SK-N-SH (cell line): ENCODE measurements at regions not wholly inside any gene's neighbourhood (a gene's known extent, or its start where the extent isn't known, plus 50 kb on each side); places are given as distances from the start of the nearest gene placed in this dataset.

Experiments
- CTCF ChIA-PET: fragments of 300-600, 350-600 bp; formaldehyde crosslinking; extraction: SDS; loops from one replicate; lab custom pipeline; 2021; lab: Yijun Ruan, JAX
- POLR2A ChIA-PET: fragments of 350-600 bp; sonication (Branson Sonifier 250); formaldehyde crosslinking; extraction: SDS; loops from one replicate; lab custom pipeline; 2020; ENCODE audit warnings: antibody characterized with exemption, inconsistent platforms; lab: Yijun Ruan, JAX
- DNase-seq: peaks from one replicate; pipeline ENCODE4 v3.0.0; 2012
- H2AFZ ChIP-seq: fragments of 200-600 bp; sonication (generic); 2 replicates; pipeline ENCODE4 v1.8.1; 2016; ENCODE audit warnings: antibody characterized with exemption, mild to moderate bottlenecking, low read depth
- H3F3A ChIP-seq: fragments of 200-600 bp; sonication (generic); replicated peaks from 2 replicates; pipeline ENCODE3; 2016; ENCODE audit warnings: antibody characterized with exemption, mild to moderate bottlenecking; ENCODE audit not compliant: insufficient read depth
- H3K27ac ChIP-seq, 2 experiments: fragments of 200-500 bp in 1 of 2; fragments of 200-600 bp in 1 of 2; sonication (Bioruptor generic) in 1 of 2; sonication (generic), shearing (Covaris generic) in 1 of 2; 2 replicates each; pipeline versions ENCODE4 v1.5.1 to v1.6.1; 2014 to 2016; ENCODE audit warnings: low read depth in 2 of 2, inconsistent platforms in 1 of 2, low read length in 1 of 2, mild to moderate bottlenecking in 1 of 2, mixed read lengths in 1 of 2
- H3K27me3 ChIP-seq: fragments of 200-600 bp; sonication (generic), shearing (Covaris generic); 2 replicates; pipeline ENCODE4 v1.6.1; 2016; ENCODE audit warnings: mixed run types; ENCODE audit not compliant: insufficient read depth
- H3K36me3 ChIP-seq, 2 experiments: fragments of 200-500 bp in 1 of 2; fragments of 200-600 bp in 1 of 2; sonication (Bioruptor generic) in 1 of 2; sonication (generic) in 1 of 2; replicated peaks in 1 of 2; 2 replicates each; pipeline versions ENCODE3 to v1.5.1; 2014 to 2016; ENCODE audit warnings: low read length in 1 of 2, mild to moderate bottlenecking in 1 of 2; ENCODE audit not compliant: insufficient read depth in 2 of 2, control insufficient read depth in 1 of 2
- H3K4me1 ChIP-seq, 2 experiments: fragments of 200-500 bp in 1 of 2; fragments of 200-600 bp in 1 of 2; sonication (Bioruptor generic) in 1 of 2; sonication (generic), shearing (Covaris generic) in 1 of 2; 2 replicates each; pipeline versions ENCODE4 v1.5.1 to v1.6.1; 2014 to 2016; ENCODE audit warnings: low read depth in 1 of 2, low read length in 1 of 2, mixed run types in 1 of 2; ENCODE audit not compliant: insufficient read depth in 2 of 2, control insufficient read depth in 1 of 2
- H3K4me2 ChIP-seq: fragments of 200-600 bp; sonication (generic), shearing (Covaris generic); 2 replicates; pipeline ENCODE4 v1.6.1; 2017; ENCODE audit warnings: mixed run types
- H3K4me3 ChIP-seq, 2 experiments: fragments of 200-500 bp in 1 of 2; fragments of 200-600 bp in 1 of 2; sonication (Bioruptor generic) in 1 of 2; sonication (generic), shearing (Covaris generic) in 1 of 2; 2 replicates each; pipeline versions ENCODE4 v1.5.1 to v1.8.1; 2014 to 2016; ENCODE audit warnings: low read depth in 2 of 2, inconsistent platforms in 1 of 2, low read length in 1 of 2, mild to moderate bottlenecking in 1 of 2, mixed read lengths in 1 of 2, moderate library complexity in 1 of 2
- H3K79me2 ChIP-seq: fragments of 200-600 bp; sonication (generic); 2 replicates; pipeline ENCODE4 v1.8.1; 2017; ENCODE audit warnings: mild to moderate bottlenecking; ENCODE audit not compliant: insufficient read depth
- H3K9ac ChIP-seq: fragments of 200-600 bp; sonication (generic); 2 replicates; pipeline ENCODE4 v1.6.1; 2017; ENCODE audit warnings: mixed run types
- H3K9me2 ChIP-seq: fragments of 200-600 bp; sonication (generic); 2 replicates; pipeline ENCODE4 v1.6.1; 2017; ENCODE audit warnings: mixed run types
- H3K9me3 ChIP-seq: fragments of 200-600 bp; sonication (generic); 2 replicates; pipeline ENCODE4 v1.6.1; 2017; ENCODE audit warnings: mixed run types, mild to moderate bottlenecking, moderate library complexity
- H4K20me1 ChIP-seq: fragments of 200-600 bp; sonication (generic); 2 replicates; pipeline ENCODE4 v1.6.1; 2017; ENCODE audit warnings: mild to moderate bottlenecking, mixed run types; ENCODE audit not compliant: insufficient read depth
- JUND ChIP-seq: IDR thresholded peaks from 2 replicates; pipeline ENCODE4 v1.4.0; 2012
- MEF2A ChIP-seq: IDR thresholded peaks from 2 replicates; pipeline ENCODE4 v1.4.0; 2012; ENCODE audit warnings: low read depth, borderline replicate concordance
- MXI1 ChIP-seq: IDR thresholded peaks from 2 replicates; pipeline ENCODE4 v1.6.1; 2012; ENCODE audit warnings: mild to moderate bottlenecking, low read depth, low read length, improper control_type of control experiment
- NFIC ChIP-seq: IDR thresholded peaks from 2 replicates; pipeline ENCODE4 v1.4.0; 2012; ENCODE audit warnings: borderline replicate concordance
- POLR2AphosphoS5 ChIP-seq: IDR thresholded peaks from 2 replicates; pipeline ENCODE4 v1.6.1; 2012; ENCODE audit warnings: low read depth, low read length
- RCOR1 ChIP-seq: fragments of 150-350 bp; IDR thresholded peaks from 2 replicates; pipeline ENCODE4 v1.6.1; 2017; ENCODE audit warnings: antibody characterized with exemption, low read length
- RXRA ChIP-seq: IDR thresholded peaks from 2 replicates; pipeline ENCODE4 v1.4.0; 2012; ENCODE audit warnings: low read depth, mild to moderate bottlenecking, borderline replicate concordance
- SIN3A ChIP-seq: IDR thresholded peaks from 2 replicates; pipeline ENCODE4 v1.6.1; 2012; ENCODE audit warnings: low read depth, mild to moderate bottlenecking, low read length, moderate library complexity, borderline replicate concordance
- TAF1 ChIP-seq: IDR thresholded peaks from 2 replicates; pipeline ENCODE4 v1.6.1; 2012; ENCODE audit warnings: low read depth, mild to moderate bottlenecking, low read length, moderate library complexity, borderline replicate concordance
- TCF12 ChIP-seq: IDR thresholded peaks from 2 replicates; pipeline ENCODE4 v1.4.0; 2012
- TEAD4 ChIP-seq: IDR thresholded peaks from 2 replicates; pipeline ENCODE4 v1.4.0; 2012; ENCODE audit warnings: mild to moderate bottlenecking, borderline replicate concordance; ENCODE audit not compliant: insufficient read depth
- YY1 ChIP-seq: IDR thresholded peaks from 2 replicates; pipeline ENCODE4 v1.4.0; 2012; ENCODE audit warnings: low read depth, mild to moderate bottlenecking
- ZBTB33 ChIP-seq: IDR thresholded peaks from 2 replicates; pipeline ENCODE4 v1.4.0; 2012; ENCODE audit warnings: low read depth, borderline replicate concordance
- WGBS: methylation state at CpG from one replicate; pipeline ENCODE4 v1.1.6; 2017; ENCODE audit warnings: low lambda C conversion rate; 5-methylcytosine and 5-hydroxymethylcytosine counted together
- TF ChIP-seq, protein P1 (sequence below): IDR thresholded peaks from 2 replicates; pipeline ENCODE4 v1.4.0; 2012; ENCODE audit warnings: low read depth

- no peak for TF ChIP-seq YY1
- TF ChIP-seq MXI1: no peak
- no peak for TF ChIP-seq RXRA
- TF ChIP-seq NFIC: no peak
- TF ChIP-seq TCF12: no peak
- no peak for TF ChIP-seq SIN3A
- Histone ChIP-seq H3K79me2 (no peaks in the 10 kb centered on the region), H3K9me2 (no peaks in the 10 kb centered on the region), H3K4me1 (peaks cover 0 to 4% of the 10 kb centered on the region in 2 experiments; a peak in 1 of 4 replicates), H3K27ac (no peak overlapping the region), H3K4me3 (no peak overlapping the region), H3K27me3 (no peaks in the 10 kb centered on the region), H3K4me2 (no peak overlapping the region), H3K36me3 (peaks cover 9 to 10% of the 10 kb centered on the region in 2 experiments), H2AFZ (no peak overlapping the region), H3K9ac (no peak overlapping the region), H3F3A (peaks cover 5% of the 10 kb centered on the region), H4K20me1 (no peaks in the 10 kb centered on the region), H3K9me3 (no peaks in the 10 kb centered on the region)
- WGBS: 83% methylated on average over 12 of the region's 12 CpGs
- peak; percentile 30 for DNase-seq
- POLR2A ChIA-PET: no interaction called here
- CTCF ChIA-PET: interaction anchor here (0.9 to 21.9 kb wide), 8 partner anchors 10 to 509 kb away, joined by 3 to 566 read pairs (median 7); no protein-coding TSS in a partner anchor
Observed at GRCh38 chr17:77505181-77505639, 364.4 kb downstream of the SEC14L1 start.

DNA sequence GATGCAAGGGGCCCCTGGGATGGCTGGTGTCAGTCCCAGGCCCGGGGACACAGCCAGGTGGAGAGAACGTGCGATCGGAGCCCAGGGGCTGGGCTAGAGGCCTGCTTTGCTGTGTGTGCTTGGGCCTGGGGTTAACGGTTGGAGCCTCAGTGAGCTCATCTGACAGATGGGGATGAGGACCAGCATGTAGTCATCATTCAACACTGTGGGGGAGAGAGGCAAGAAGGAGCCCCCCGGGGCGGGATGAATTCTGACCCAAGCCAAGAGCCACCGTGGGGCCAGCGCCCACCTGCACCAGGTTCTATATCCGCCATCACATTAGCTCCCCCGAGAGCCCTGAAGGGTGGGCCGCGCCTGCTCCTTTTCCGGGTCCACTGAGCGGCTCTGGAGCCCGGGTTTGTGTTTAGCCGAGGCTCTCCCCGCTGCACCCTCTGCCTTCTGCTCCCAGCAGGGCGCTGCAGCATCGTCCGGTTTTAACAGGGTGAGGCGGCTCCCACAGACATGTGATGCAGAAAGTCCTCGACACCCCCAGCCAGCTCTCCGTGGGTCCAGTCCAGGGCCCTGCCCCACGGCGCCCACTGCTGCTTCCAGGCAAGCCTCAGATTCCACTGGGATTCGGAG, 365.7 kb downstream of the SEC14L1 start:
- CTCF ChIA-PET: interaction anchor here (0.7 to 21.9 kb wide), 7 partner anchors 12 to 508 kb away, joined by 3 to 566 read pairs (median 9); no protein-coding TSS in a partner anchor
- peaks cover 0 to 4% of the 10 kb centered on the region in 2 experiments; a peak in 1 of 4 replicates for H3K4me1 ChIP-seq
- no peak overlapping the region for H3K4me2 ChIP-seq
- WGBS: 88% methylated on average over 26 of the region's 27 CpGs
- H3K9me3 ChIP-seq: peaks cover 5% of the 10 kb centered on the region; the same call in 1 of the 2 replicates
- H3F3A ChIP-seq: no peaks in the 10 kb centered on the region
- H3K27me3 ChIP-seq: no peaks in the 10 kb centered on the region
- POLR2A ChIA-PET: no interaction called here
- no peak overlapping the region for H2AFZ ChIP-seq
- no peaks in the 10 kb centered on the region for H4K20me1 ChIP-seq
- peaks cover 7 to 8% of the 10 kb centered on the region in 2 experiments for H3K36me3 ChIP-seq
- no peaks in the 10 kb centered on the region for H3K9me2 ChIP-seq
- H3K4me3 ChIP-seq: no peak overlapping the region
- peak; percentile 36 for DNase-seq
- TF ChIP-seq RCOR1 (no peak), JUND (no peak), TAF1 (no peak), TEAD4 (no peak), POLR2AphosphoS5 (no peak), MXI1 (no peak), MEF2A (no peak), ZBTB33 (no peak), TCF12 (no peak)
- TF ChIP-seq, protein P1, sequence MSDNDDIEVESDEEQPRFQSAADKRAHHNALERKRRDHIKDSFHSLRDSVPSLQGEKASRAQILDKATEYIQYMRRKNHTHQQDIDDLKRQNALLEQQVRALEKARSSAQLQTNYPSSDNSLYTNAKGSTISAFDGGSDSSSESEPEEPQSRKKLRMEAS: no peak
- H3K27ac ChIP-seq: no peak overlapping the region
- no peaks in the 10 kb centered on the region for H3K79me2 ChIP-seq
- H3K9ac ChIP-seq: no peak overlapping the region
